CD14-positive monocyte (primary cell): ENCODE measurements at regions not wholly inside any gene's neighbourhood (a gene's known extent, or its start where the extent isn't known, plus 50 kb on each side); places are given as distances from the start of the nearest gene placed in this dataset.

Experiments
- DNase-seq, 3 donors: peaks; one replicate each; pipeline ENCODE4 v3.0.0-alpha.2; 2011 to 2022
- H2AFZ ChIP-seq: 2 replicates; pipeline ENCODE4 v1.6.0; 2012; ENCODE audit warnings: mild to moderate bottlenecking, low read depth, low read length, inconsistent platforms; ENCODE audit not compliant: insufficient read depth, poor library complexity, severe bottlenecking
- H3K27ac ChIP-seq, 2 donors: 1 replicate in 1 of 2; 2 replicates in 1 of 2; pipeline ENCODE4 v1.5.1; 2012 to 2013; ENCODE audit warnings: low read length in 2 of 2, control low read depth in 1 of 2, inconsistent platforms in 1 of 2, low read depth in 1 of 2, mild to moderate bottlenecking in 1 of 2
- H3K27me3 ChIP-seq, 2 donors: one replicate each; pipeline versions ENCODE4 v1.6.0 to v1.6.1; 2011 to 2013; ENCODE audit warnings: low read length in 2 of 2; ENCODE audit not compliant: control insufficient read depth in 2 of 2, insufficient read depth in 2 of 2
- H3K36me3 ChIP-seq, 2 donors: replicated peaks in 1 of 2; 1 replicate in 1 of 2; 2 replicates in 1 of 2; pipeline versions ENCODE4 v1.5.1 to v1.6.1; 2012 to 2013; ENCODE audit warnings: low read length in 2 of 2, control low read depth in 1 of 2, inconsistent platforms in 1 of 2, mild to moderate bottlenecking in 1 of 2; ENCODE audit not compliant: insufficient read depth in 2 of 2, control insufficient read depth in 1 of 2
- H3K4me1 ChIP-seq, 2 donors: 1 replicate in 1 of 2; 2 replicates in 1 of 2; pipeline versions ENCODE4 v1.5.1 to v1.6.1; 2012 to 2013; ENCODE audit warnings: low read length in 2 of 2, control low read depth in 1 of 2, inconsistent platforms in 1 of 2, mild to moderate bottlenecking in 1 of 2, moderate library complexity in 1 of 2; ENCODE audit not compliant: insufficient read depth in 2 of 2, control insufficient read depth in 1 of 2
- H3K4me2 ChIP-seq: replicated peaks from 2 replicates; pipeline ENCODE3; 2012; ENCODE audit warnings: low read length, moderate library complexity, mild to moderate bottlenecking; ENCODE audit not compliant: poor library complexity, severe bottlenecking; ENCODE audit errors: extremely low read depth
- H3K4me3 ChIP-seq, 3 experiments: fragments of 200-600 bp in 1 of 3; sonication (generic) in 1 of 3; replicated peaks in 1 of 3; 1 replicate in 2 of 3; 2 replicates in 1 of 3; pipeline ENCODE4 v1.5.1; 2011 to 2013; ENCODE audit warnings: low read length in 3 of 3, mild to moderate bottlenecking in 3 of 3, control low read depth in 2 of 3, low read depth in 2 of 3, inconsistent platforms in 1 of 3, moderate library complexity in 1 of 3
- H3K79me2 ChIP-seq: 2 replicates; pipeline ENCODE4 v1.6.0; 2012; ENCODE audit warnings: mild to moderate bottlenecking, control low read depth, inconsistent platforms, low read length, moderate library complexity; ENCODE audit not compliant: insufficient read depth
- H3K9ac ChIP-seq: 2 replicates; pipeline ENCODE4 v1.6.0; 2017; ENCODE audit warnings: low read length, mild to moderate bottlenecking; ENCODE audit not compliant: insufficient read depth, poor library complexity, severe bottlenecking
- H3K9me3 ChIP-seq, 2 donors: replicated peaks in 1 of 2; 1 replicate in 1 of 2; 2 replicates in 1 of 2; pipeline versions ENCODE4 v1.5.1 to v1.6.1; 2012 to 2013; ENCODE audit warnings: low read length in 2 of 2, control low read depth in 1 of 2; ENCODE audit not compliant: control insufficient read depth in 1 of 2, insufficient read depth in 1 of 2
- H4K20me1 ChIP-seq: 2 replicates; pipeline ENCODE4 v1.6.0; 2012; ENCODE audit warnings: mild to moderate bottlenecking, low read length, control low read depth, moderate library complexity; ENCODE audit not compliant: insufficient read depth
- H3K27ac Mint-ChIP-seq, 7 donors: one replicate each; pipeline ENCODE4 v1.8.0; 2020; ENCODE audit warnings: mild to moderate bottlenecking in 7 of 7, mixed read lengths in 7 of 7, moderate library complexity in 6 of 7, inconsistent platforms in 2 of 7
- H3K27me3 Mint-ChIP-seq, 3 donors: one replicate each; pipeline ENCODE4 v1.8.0; 2021 to 2022; ENCODE audit warnings: low read depth in 3 of 3, mild to moderate bottlenecking in 3 of 3, mixed read lengths in 3 of 3, moderate library complexity in 3 of 3, inconsistent platforms in 1 of 3
- H3K36me3 Mint-ChIP-seq, 2 donors: one replicate each; pipeline ENCODE4 v1.8.0; 2020; ENCODE audit warnings: mixed read lengths in 2 of 2, inconsistent platforms in 1 of 2, mild to moderate bottlenecking in 1 of 2
- H3K4me1 Mint-ChIP-seq: one replicate; pipeline ENCODE4 v1.8.0; 2020; ENCODE audit warnings: mild to moderate bottlenecking, mixed read lengths
- H3K4me3 Mint-ChIP-seq, 2 donors: one replicate each; pipeline ENCODE4 v1.8.0; 2020; ENCODE audit warnings: mild to moderate bottlenecking in 2 of 2, mixed read lengths in 2 of 2, moderate library complexity in 1 of 2
- H3K9me3 Mint-ChIP-seq, 7 donors: one replicate each; pipeline ENCODE4 v1.8.0; 2020 to 2022; ENCODE audit warnings: mixed read lengths in 7 of 7, mild to moderate bottlenecking in 6 of 7, moderate library complexity in 6 of 7, inconsistent platforms in 2 of 7
- CTCF ChIP-seq: fragments of 200-600 bp; IDR thresholded peaks from one replicate; pipeline ENCODE4 v1.8.0; 2022; ENCODE audit warnings: antibody characterized with exemption, mild to moderate bottlenecking
- WGBS: methylation state at CpG from one replicate; pipeline ENCODE4 v1.1.5; 2013; ENCODE audit warnings: missing lambda C conversion rate; ENCODE audit not compliant: insufficient coverage; 5-methylcytosine and 5-hydroxymethylcytosine counted together
- intact Hi-C, 2 donors: fragments of 100-400 bp; cut with micrococcal nuclease; formaldehyde crosslinking; loops; one replicate each; pipeline versions ENCODE4 v1.15.0 to v1.15.1; 2023

GRCh38 chr19:23527797-23528196, 132.5 kb upstream of the ZNF91 start:
- H3K4me3 Mint-ChIP-seq: no peak overlapping the region
- H3K27me3 Mint-ChIP-seq: no peaks in the 10 kb centered on the region
- peaks cover 14 to 70% (median 45%) of the 10 kb centered on the region in 7 donors for H3K9me3 Mint-ChIP-seq
- Histone ChIP-seq H3K36me3 (no peaks in the 10 kb centered on the region), H3K27ac (no peak overlapping the region), H3K4me2 (no peak overlapping the region), H3K79me2 (no peaks in the 10 kb centered on the region), H4K20me1 (no peaks in the 10 kb centered on the region), H3K27me3 (no peaks in the 10 kb centered on the region), H3K9ac (no peak overlapping the region), H3K9me3 (peaks cover 73 to 89% of the 10 kb centered on the region in 2 donors), H3K4me1 (no peaks in the 10 kb centered on the region), H3K4me3 (no peak overlapping the region), H2AFZ (no peak overlapping the region)
- H3K36me3 Mint-ChIP-seq: no peaks in the 10 kb centered on the region
- 81% methylated on average over 2 of the region's 2 CpGs for WGBS
- DNase-seq: no peak
- no peak overlapping the region for H3K27ac Mint-ChIP-seq
- TF ChIP-seq CTCF: no peak
- H3K4me1 Mint-ChIP-seq: no peaks in the 10 kb centered on the region
- intact Hi-C loops: no loop called here

GRCh38 chr19:23526302-23526701, 131.0 kb upstream of the ZNF91 start:
- no peaks in the 10 kb centered on the region for H4K20me1 ChIP-seq
- no peak overlapping the region for H3K4me2 ChIP-seq
- Mint-ChIP-seq H3K4me3 (no peak overlapping the region), H3K27ac (no peak overlapping the region), H3K27me3 (no peaks in the 10 kb centered on the region), H3K36me3 (no peaks in the 10 kb centered on the region), H3K9me3 (peaks cover 17 to 63% (median 45%) of the 10 kb centered on the region in 7 donors), H3K4me1 (no peaks in the 10 kb centered on the region)
- H3K4me1 ChIP-seq: no peaks in the 10 kb centered on the region
- H3K9me3 ChIP-seq: peaks cover 70 to 92% of the 10 kb centered on the region in 2 donors
- intact Hi-C loops: no loop called here
- no peak overlapping the region for H3K27ac ChIP-seq
- no peak overlapping the region for H3K9ac ChIP-seq
- TF ChIP-seq CTCF: no peak
- H3K27me3 ChIP-seq: no peaks in the 10 kb centered on the region
- H3K36me3 ChIP-seq: no peaks in the 10 kb centered on the region
- H3K79me2 ChIP-seq: no peaks in the 10 kb centered on the region
- H3K4me3 ChIP-seq: no peak overlapping the region
- no peak overlapping the region for H2AFZ ChIP-seq
- no peak for DNase-seq
- 75% methylated on average over 2 of the region's 4 CpGs for WGBS
